NCI-H2029 (cell line): ENCODE measurements at regions not wholly inside any gene's neighbourhood (a gene's known extent, or its start where the extent isn't known, plus 50 kb on each side); places are given as distances from the start of the nearest gene placed in this dataset.
A peak's percentile ranks its signal among the peaks of the same experiment; 100 is the strongest.

Experiments
- DNase-seq: peaks from one replicate; lab custom pipeline; 2025; lab: John Stamatoyannopoulos, UW

- no peak for DNase-seq
These were observed 438.5 kb upstream of the RGMA start for GRCh38 chr15:93527374-93528050.

- peak; percentile 13 for DNase-seq
These were observed 435.4 kb upstream of the RGMA start for GRCh38 chr15:93524432-93524831.

GRCh38 chr15:93523481-93523880 lies 434.5 kb upstream of the RGMA start:
- DNase-seq, result no peak

- DNase-seq, result no peak
These were observed 431.2 kb upstream of the RGMA start for GRCh38 chr15:93520206-93520605.

GRCh38 chr15:93519599-93519998 lies 430.6 kb upstream of the RGMA start:
- DNase-seq, result no peak

GRCh38 chr15:93517176-93517575 lies 428.2 kb upstream of the RGMA start:
- DNase-seq, result no peak

- no peak for DNase-seq
These were observed 426.4 kb upstream of the RGMA start for GRCh38 chr15:93515256-93516051.

- no peak for DNase-seq
These were observed 417.6 kb upstream of the RGMA start for GRCh38 chr15:93506646-93507045.

- DNase-seq, result no peak
These were observed 416.5 kb upstream of the RGMA start for GRCh38 chr15:93505506-93505905.

GRCh38 chr15:93501946-93502345 lies 412.9 kb upstream of the RGMA start:
- DNase-seq, result no peak

GRCh38 chr15:93500155-93500554 lies 411.1 kb upstream of the RGMA start:
- no peak for DNase-seq

- no peak for DNase-seq
These were observed 408.3 kb upstream of the RGMA start for GRCh38 chr15:93497291-93497690.

GRCh38 chr15:93496888-93497287 lies 407.9 kb upstream of the RGMA start:
- no peak for DNase-seq

- no peak for DNase-seq
These were observed 407.0 kb upstream of the RGMA start for GRCh38 chr15:93495799-93496637.

- DNase-seq, result no peak
These were observed 404.2 kb upstream of the RGMA start for GRCh38 chr15:93493172-93493571.

GRCh38 chr15:93491291-93491690 lies 402.3 kb upstream of the RGMA start:
- DNase-seq, result no peak

GRCh38 chr15:93488296-93488713 lies 399.3 kb upstream of the RGMA start:
- no peak for DNase-seq

- no peak for DNase-seq
These were observed 397.6 kb upstream of the RGMA start for GRCh38 chr15:93486407-93487117.

GRCh38 chr15:93485438-93486327 lies 396.7 kb upstream of the RGMA start:
- DNase-seq, result no peak

GRCh38 chr15:93483923-93484322 lies 394.9 kb upstream of the RGMA start:
- no peak for DNase-seq

GRCh38 chr15:93482731-93483130 lies 393.7 kb upstream of the RGMA start:
- no peak for DNase-seq
